ENCODE measurements at regions not wholly inside any gene's neighbourhood (a gene's known extent, or its start where the extent isn't known, plus 50 kb on each side); places are given as distances from the start of the nearest gene placed in this dataset.

DNA sequence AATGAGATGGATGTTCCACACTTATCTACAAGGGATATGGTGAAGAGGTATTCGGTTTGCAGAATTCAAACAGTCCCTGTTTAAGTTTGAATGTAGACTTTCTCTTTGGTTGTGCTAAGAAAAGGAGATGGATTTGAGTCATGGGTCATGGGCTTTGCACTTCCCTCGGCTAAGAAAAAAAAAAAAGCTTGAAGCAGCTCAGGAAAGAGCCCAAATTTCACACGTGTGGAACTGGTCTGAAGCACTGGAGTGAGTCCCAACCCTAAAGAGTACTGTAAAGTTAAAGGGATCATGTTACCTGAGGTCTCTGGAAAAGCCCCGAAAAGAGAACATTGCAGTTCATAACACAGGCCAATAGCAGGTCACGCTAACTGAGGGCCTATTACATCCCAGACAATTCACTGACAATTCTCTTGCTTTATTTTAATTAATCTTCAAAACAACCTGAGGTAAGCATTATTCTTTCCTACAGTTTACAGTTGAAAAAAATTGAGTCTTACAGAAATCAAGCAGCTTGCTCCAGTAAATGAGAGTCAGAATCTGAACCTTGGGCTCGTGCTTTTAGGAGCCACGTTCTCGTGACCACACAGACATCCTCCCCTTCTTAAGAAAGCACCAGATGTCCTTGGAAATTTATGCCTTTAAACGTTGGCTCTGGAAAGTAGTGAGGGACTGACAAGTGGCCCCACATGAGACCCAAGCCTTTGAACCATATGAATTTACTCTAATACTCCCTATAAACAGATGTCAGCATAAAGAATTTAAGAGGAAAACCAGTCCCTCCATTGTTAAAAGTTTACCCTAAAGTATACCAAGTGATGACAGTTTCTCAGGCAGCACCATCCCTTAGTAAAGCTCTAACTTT lies 89.3 kb downstream of the MAD2L1 start:
- TF ChIP-seq, protein P1, sequence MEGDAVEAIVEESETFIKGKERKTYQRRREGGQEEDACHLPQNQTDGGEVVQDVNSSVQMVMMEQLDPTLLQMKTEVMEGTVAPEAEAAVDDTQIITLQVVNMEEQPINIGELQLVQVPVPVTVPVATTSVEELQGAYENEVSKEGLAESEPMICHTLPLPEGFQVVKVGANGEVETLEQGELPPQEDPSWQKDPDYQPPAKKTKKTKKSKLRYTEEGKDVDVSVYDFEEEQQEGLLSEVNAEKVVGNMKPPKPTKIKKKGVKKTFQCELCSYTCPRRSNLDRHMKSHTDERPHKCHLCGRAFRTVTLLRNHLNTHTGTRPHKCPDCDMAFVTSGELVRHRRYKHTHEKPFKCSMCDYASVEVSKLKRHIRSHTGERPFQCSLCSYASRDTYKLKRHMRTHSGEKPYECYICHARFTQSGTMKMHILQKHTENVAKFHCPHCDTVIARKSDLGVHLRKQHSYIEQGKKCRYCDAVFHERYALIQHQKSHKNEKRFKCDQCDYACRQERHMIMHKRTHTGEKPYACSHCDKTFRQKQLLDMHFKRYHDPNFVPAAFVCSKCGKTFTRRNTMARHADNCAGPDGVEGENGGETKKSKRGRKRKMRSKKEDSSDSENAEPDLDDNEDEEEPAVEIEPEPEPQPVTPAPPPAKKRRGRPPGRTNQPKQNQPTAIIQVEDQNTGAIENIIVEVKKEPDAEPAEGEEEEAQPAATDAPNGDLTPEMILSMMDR (IDR thresholded peaks at IDR 0.05; ENCODE audit: poor library complexity, severe bottlenecking), result no peak
- TF ChIP-seq EZH2 (IDR thresholded peaks at IDR 0.05; ENCODE audit: borderline replicate concordance, insufficient read depth, low read length, poor library complexity, severe bottlenecking) (no peak), RAD21 (conservative IDR thresholded peaks at IDR 0.05) (no peak)

Data from neural cell (in vitro differentiated cells).